Psoas muscle (tissue), 7 donors: ENCODE measurements at regions not wholly inside any gene's neighbourhood (a gene's known extent, or its start where the extent isn't known, plus 50 kb on each side); places are given as distances from the start of the nearest gene placed in this dataset.

Experiments used
- ATAC-seq, 4 donors: fragments of 200-7000 bp; cut with Tn5 transposase; one replicate each; pipeline ENCODE4 v1.9.1; 2020; ENCODE audit warnings: moderate library complexity in 3 of 4, mild to moderate bottlenecking in 2 of 4
- DNase-seq, 2 donors: peaks; one replicate each; pipeline ENCODE4 v3.0.0-alpha.2; 2020
- H3K27ac ChIP-seq: fragments of 200-600 bp; one replicate; pipeline ENCODE4 v1.8.0; 2022
- H3K27me3 ChIP-seq, 3 donors: fragments of 200-600 bp in 1 of 3; one replicate each; pipeline versions ENCODE4 v1.6.1 to v1.8.0; 2013 to 2022; ENCODE audit warnings: low read length in 2 of 3, mild to moderate bottlenecking in 2 of 3, moderate library complexity in 1 of 3; ENCODE audit not compliant: insufficient read depth in 3 of 3
- H3K36me3 ChIP-seq, 2 donors: fragments of 200-600 bp in 1 of 2; one replicate each; pipeline versions ENCODE4 v1.6.1 to v1.8.0; 2013 to 2022; ENCODE audit warnings: low read depth in 1 of 2, mild to moderate bottlenecking in 1 of 2, moderate library complexity in 1 of 2; ENCODE audit not compliant: insufficient read depth in 1 of 2
- H3K4me1 ChIP-seq: fragments of 200-600 bp; one replicate; pipeline ENCODE4 v1.8.0; 2022
- H3K4me3 ChIP-seq: fragments of 200-600 bp; one replicate; pipeline ENCODE4 v1.8.0; 2022; ENCODE audit warnings: mild to moderate bottlenecking
- H3K9me3 ChIP-seq: fragments of 200-600 bp; one replicate; pipeline ENCODE4 v1.8.0; 2022
- CTCF ChIP-seq: fragments of 200-600 bp; IDR thresholded peaks from one replicate; pipeline ENCODE4 v1.8.0; 2022; ENCODE audit warnings: antibody characterized with exemption
- WGBS, 3 donors: extraction: QIAGEN DNeasy Blood & Tissue Kit; methylation state at CpG; one replicate each; pipeline versions ENCODE4 v1.1.6 to v1.1.7; 2013; 5-methylcytosine and 5-hydroxymethylcytosine counted together
- intact Hi-C, 2 donors: fragments of 100-400 bp; cut with DNase I; formaldehyde crosslinking; loops; one replicate each; pipeline versions ENCODE4 v1.11.0 to v1.14.2; 2022
- donor health status: healthy with polysubstance abuse.
- donor health status: DM: no; HTN: no; CAD: no; lungs with moderate emphysema.
- donor health status: Bipolar disorder and iron deficiency.
- donor health status: healthy.
- donor health status: DM: yes; HTN: yes; CAD: no.
- donor health status: DM: no; HTN: no; CAD: no.
- donor health status: DM: yes; HTN: yes; CAD: no.

GRCh38 chr6:74333406-74333805 is 637.4 kb downstream of the CD109 start:
- Histone ChIP-seq H3K27ac (no peak overlapping the region), H3K9me3 (no peaks in the 10 kb centered on the region), H3K27me3 (no peaks in the 10 kb centered on the region), H3K36me3 (no peaks in the 10 kb centered on the region), H3K4me3 (no peak overlapping the region), H3K4me1 (no peaks in the 10 kb centered on the region)
- DNase-seq (no peak), ATAC-seq (no peak)
- intact Hi-C loops: no loop called here
- TF ChIP-seq CTCF: no peak

GRCh38 chr6:74320715-74321114 is 624.7 kb downstream of the CD109 start:
- Histone ChIP-seq H3K27ac (no peak overlapping the region), H3K9me3 (no peaks in the 10 kb centered on the region), H3K4me1 (no peaks in the 10 kb centered on the region), H3K27me3 (no peaks in the 10 kb centered on the region), H3K4me3 (no peak overlapping the region), H3K36me3 (no peaks in the 10 kb centered on the region)
- DNase-seq (no peak), ATAC-seq (no peak)
- intact Hi-C loops: no loop called here
- TF ChIP-seq CTCF: no peak

GRCh38 chr6:74320074-74320473 is 624.1 kb downstream of the CD109 start:
- TF ChIP-seq CTCF: no peak
- H3K4me3 ChIP-seq: no peak overlapping the region
- ATAC-seq (no peak), DNase-seq (no peak)
- no peaks in the 10 kb centered on the region for H3K4me1 ChIP-seq
- H3K27me3 ChIP-seq: no peaks in the 10 kb centered on the region
- H3K27ac ChIP-seq: no peak overlapping the region
- H3K36me3 ChIP-seq: no peaks in the 10 kb centered on the region
- no peaks in the 10 kb centered on the region for H3K9me3 ChIP-seq
- intact Hi-C loops: no loop called here

- TF ChIP-seq CTCF: no peak
- WGBS, 3 donors: 54 to 70% (median 69%) methylated on average over 2 of the region's 2 CpGs
- DNase-seq (no peak), ATAC-seq (no peak)
- no peak overlapping the region for H3K27ac ChIP-seq
- H3K4me1 ChIP-seq: no peaks in the 10 kb centered on the region
- no peak overlapping the region for H3K4me3 ChIP-seq
- H3K9me3 ChIP-seq: no peaks in the 10 kb centered on the region
- no peaks in the 10 kb centered on the region for H3K27me3 ChIP-seq
- no peaks in the 10 kb centered on the region for H3K36me3 ChIP-seq
- intact Hi-C loops: no loop called here
Measured at GRCh38 chr6:74319292-74319691, 623.3 kb downstream of the CD109 start.

- TF ChIP-seq CTCF: no peak
- Histone ChIP-seq H3K9me3 (no peaks in the 10 kb centered on the region), H3K36me3 (no peaks in the 10 kb centered on the region), H3K4me1 (no peaks in the 10 kb centered on the region), H3K27me3 (no peaks in the 10 kb centered on the region), H3K4me3 (no peak overlapping the region), H3K27ac (no peak overlapping the region)
- ATAC-seq (no peak), DNase-seq (no peak)
- intact Hi-C loops: no loop called here
Measured at GRCh38 chr6:74318738-74319137, 622.7 kb downstream of the CD109 start.
